Right renal pelvis (tissue), 4 donors: ENCODE measurements at regions not wholly inside any gene's neighbourhood (a gene's known extent, or its start where the extent isn't known, plus 50 kb on each side); places are given as distances from the start of the nearest gene placed in this dataset.
A peak's percentile ranks its signal among the peaks of the same experiment; 100 is the strongest.
"Not testable (repeated sequence)": the region's sequence is repeated elsewhere in the genome, so short reads cannot be mapped to it uniquely, and the experiment has no call there.

ENCODE experiments used
- DNase-seq, 4 donors: peaks; one replicate each; pipeline ENCODE4 v3.0.0-alpha.2; 2013; ENCODE audit warnings: low read depth in 4 of 4, low spot score in 3 of 4, missing footprints in 1 of 4

DNA sequence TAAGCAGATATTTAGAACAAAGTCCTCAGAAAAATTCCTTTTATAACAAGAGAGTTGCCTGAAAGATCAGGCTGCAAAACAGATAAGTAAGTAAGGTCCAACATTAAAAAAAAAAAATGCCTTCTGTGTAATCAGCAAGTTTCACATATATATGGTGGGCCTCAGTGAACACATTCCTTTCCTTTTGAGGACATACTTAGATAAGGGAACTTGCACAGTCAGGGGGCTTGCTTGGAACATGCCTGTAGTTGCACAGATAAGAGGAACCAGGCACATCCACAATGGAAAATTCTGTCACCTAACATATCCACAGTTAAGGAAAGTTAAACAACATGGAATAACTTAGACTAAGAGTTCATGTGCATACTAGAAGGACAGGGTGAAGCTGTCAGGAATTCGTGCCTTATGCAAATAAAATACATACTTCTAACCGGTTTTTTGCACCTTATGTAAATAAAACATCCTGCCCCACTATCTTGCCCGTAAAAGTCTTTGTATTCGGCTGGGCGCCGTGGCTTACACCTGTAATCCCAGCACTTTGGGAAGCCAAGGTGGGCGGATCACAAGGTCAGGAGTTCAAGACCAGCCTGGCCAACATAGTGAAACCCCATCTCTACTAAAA is 257.3 kb downstream of the ZNF33B start:
- DNase-seq, result no peak

DNA sequence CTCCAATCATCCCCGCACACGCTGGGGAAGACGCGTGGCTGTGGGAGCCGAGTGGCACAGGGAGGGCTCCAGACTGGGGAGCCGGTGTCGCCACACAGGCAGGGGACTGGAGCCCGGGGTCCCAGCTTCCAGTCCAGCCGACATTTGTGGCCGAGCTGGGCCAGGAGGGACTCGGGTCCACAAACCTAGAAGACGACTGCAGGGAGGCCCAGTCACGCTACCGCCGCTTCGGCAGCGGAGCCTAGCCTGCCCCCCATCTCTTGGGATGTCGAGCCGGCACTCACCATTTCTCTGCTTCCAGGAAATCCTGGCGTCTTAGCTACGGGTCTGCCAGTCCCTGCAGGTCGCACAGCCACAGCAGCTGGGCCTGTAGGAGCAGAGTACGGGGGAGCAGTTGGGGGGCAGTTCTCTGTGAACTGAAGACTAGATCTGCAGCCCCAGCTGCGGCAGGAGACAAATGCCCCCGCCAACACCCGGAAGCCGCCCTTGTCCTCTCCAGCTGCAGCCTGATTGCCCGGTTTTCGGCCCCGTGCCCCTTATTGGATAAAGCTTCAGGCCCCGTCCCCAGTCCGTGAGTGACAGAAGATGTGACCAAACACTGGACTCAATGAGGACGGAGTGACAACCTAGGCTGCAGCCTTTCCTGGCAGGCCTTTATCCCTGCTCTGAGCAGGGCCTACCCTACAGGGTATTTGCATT is 270.7 kb downstream of the ZNF33B start:
- DNase-seq, result peak; percentile 13 to 35 (median 26)

DNA sequence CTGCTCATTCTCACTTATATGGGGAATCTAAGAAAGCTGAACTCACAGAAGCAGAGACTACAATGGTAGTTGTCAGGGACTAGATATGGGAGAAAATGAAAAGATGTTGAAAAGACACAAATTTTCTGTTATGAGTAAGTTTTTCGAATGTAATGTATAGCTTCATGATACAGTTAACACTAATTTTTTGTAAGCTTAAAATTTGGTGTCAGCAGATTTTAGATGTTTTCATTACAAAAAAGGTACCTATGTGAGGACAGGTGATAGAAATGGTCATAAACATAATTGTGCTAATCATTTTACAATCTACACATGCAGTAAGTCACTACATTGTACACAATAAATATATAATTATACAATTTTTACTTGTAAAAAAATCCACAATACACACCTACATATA is 286.6 kb downstream of the ZNF33B start:
- DNase-seq, result no peak

GRCh38 chr10:42336593-42337337 is 301.6 kb downstream of the ZNF33B start:
- DNase-seq, result not testable (repeated sequence)

DNA sequence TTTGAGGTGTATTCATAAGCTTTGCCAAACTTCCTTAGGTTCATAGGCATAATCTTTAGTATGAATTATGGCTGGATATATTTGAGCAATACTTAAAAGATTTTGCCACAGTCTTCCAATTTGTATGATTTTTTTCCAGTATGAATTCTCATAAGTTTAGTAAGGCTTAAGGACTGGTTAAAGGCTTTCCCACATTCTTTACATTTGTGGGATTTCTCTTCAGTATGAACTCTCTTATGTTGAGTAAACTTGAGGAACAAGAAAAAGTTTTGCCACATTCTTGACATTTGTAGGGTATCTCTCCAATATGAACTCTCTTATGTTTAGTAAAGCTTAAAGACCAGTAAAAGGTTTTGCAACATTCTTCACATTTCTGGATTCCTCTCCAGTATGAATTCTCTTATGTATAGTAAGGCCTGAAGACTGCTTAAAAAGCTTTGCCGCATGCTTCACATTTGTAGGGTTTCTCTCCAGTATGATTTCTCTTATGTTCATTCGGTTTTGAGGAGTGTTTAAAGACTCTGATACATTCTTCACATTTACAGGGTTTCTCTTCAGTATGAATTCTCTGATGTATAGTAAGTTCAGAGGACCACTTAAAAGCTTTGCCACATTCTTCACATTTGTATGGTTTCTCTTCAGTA is 302.6 kb downstream of the ZNF33B start:
- DNase-seq, result not testable (repeated sequence)

- DNase-seq, result no peak
Observed at GRCh38 chr10:42304341-42304740, 334.0 kb downstream of the ZNF33B start.

DNA sequence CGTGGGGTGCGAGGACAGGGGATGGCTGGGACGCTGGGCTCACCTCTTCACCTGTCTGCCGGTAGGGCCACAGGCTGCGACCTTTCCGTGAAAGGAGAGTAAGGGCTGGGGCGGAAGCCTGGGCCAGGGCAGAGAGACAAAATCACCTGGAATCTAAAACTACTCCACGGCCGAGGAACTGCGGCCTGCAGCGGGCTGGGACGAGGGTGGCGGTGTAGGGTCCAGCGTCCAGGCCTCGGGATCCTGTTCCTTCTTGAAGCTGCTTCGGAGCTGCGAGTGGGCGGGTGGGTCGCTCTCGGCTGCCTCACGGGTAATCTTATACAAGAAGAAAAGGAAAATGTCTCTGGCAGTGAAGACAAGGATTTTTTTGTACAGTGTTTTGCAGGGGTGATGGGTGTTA is 356.5 kb downstream of the ZNF33B start:
- DNase-seq, result not testable (repeated sequence)

DNA sequence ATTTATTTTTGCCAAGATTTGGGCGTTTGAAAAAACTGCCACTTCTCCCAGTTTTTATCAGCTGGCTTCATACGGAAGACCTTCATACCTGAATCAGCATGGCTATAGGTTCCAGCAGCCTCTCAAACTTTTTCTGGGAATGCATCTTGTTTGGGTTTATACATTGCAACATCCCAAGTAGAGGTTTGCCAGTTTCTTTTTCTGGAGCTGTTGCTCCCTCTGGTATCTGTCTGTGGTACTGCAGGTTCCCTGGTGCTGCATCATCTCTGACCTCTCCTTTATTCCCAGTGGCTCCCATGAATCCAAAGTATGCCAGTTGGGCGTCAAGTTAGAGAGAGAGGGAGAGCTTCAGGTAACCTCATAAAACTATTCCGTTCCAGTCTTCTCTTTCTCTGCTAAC is 368.6 kb downstream of the ZNF33B start:
- DNase-seq, result not testable (repeated sequence)

DNA sequence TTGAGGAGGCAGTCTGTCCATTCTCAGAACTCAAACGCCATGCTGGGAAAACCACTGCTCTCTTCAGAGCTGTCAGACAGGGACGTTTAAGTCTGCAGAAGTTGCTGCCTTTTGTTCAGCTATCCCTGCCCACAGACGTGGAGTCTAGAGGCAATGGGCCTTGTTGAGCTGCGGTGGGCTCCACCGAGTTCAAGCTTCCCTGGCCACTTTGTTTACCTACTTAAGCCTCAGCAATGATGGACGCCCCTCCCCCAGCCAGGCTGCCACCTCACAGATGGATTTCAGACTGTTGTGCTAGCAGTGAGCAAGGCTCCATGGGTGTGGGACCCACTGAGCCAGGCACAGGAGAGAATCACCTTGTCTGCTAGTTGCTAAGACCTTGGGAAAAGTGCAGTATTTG is 375.1 kb downstream of the ZNF33B start:
- not testable (repeated sequence) for DNase-seq

- DNase-seq, result not testable (repeated sequence)
Observed at GRCh38 chr10:42243002-42243401, 395.4 kb downstream of the ZNF33B start.

DNA sequence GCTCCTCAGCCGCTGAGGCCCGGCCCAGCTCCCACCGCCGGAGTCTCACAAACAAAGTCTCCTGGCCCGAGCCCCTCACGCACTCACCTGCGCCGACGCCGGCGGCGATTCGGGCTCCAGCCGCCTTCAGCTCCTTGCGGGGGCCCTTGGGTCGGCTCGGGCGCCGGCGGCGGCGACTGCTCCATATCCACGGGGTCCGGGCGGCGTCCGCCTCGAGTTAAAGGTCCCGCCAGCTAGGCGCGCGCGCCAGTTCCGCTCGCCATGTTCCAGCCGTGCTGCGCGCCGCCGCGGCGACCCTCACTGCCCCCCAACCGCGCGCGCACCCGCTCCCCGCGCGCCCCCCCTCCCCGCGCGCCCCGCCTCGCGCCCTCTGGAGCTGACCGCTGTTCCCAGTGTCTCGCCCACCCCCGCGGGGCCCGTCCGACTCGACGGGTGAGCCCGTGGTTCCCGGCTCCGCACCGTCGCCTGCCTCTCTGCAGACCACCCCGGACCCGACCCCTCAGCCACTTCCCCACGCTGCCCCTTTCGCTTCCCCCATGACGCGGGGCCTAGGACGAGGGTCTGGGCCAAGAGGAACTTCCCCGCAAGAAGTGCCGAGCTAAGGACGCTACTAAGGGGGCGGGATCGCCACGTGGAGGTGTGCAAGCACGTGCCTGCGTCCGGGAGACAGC is 396.1 kb downstream of the ZNF33B start:
- DNase-seq, result no peak

GRCh38 chr10:42236401-42236800 is 402.0 kb downstream of the ZNF33B start:
- DNase-seq, result not testable (repeated sequence)

DNA sequence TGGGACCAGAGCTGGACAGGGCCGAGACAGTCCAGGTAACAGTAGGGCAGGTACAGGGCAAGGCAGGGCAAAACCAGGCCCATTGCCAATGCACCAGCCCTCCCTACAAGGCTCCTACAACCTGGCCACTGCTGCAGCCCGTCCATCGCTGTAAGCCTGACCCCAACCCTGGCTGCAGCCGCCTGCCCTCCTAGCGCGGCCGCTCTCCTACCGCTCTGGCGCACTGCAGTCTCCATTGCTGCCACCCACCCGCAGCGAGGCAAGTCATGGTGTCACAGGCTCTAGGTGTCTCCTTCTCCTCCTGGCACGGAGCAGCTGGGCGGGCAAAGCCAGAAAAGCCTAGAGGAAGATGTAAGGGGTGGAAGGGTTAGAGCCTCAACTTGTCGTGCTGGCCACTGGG is 402.6 kb downstream of the ZNF33B start:
- DNase-seq, result not testable (repeated sequence)

GRCh38 chr10:42235241-42235640 is 403.1 kb downstream of the ZNF33B start:
- DNase-seq, result not testable (repeated sequence)

DNA sequence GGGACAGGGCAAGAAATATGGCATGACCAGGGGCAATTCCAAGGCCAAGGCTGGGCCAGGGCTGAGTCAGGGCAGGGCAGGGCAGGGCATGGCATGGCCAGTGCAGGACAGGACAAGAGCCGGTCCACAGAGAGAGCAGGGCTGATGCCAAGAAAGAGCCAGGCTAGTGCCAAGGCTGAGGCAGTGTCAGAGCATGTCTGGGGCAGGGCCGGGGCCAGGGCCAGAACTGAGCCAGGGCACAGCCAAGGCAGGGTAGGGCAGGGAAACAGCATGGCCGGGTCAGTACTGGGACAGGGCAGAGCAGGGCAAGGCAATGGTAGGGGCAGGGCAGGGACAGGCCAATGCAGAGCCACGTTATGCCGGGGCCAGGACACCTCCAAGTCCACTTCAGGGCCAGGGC is 403.9 kb downstream of the ZNF33B start:
- DNase-seq, result not testable (repeated sequence)

- DNase-seq, result not testable (repeated sequence)
Observed at GRCh38 chr10:42233461-42234206, 404.7 kb downstream of the ZNF33B start.

GRCh38 chr10:42232955-42233354 is 405.4 kb downstream of the ZNF33B start:
- not testable (repeated sequence) for DNase-seq

DNA sequence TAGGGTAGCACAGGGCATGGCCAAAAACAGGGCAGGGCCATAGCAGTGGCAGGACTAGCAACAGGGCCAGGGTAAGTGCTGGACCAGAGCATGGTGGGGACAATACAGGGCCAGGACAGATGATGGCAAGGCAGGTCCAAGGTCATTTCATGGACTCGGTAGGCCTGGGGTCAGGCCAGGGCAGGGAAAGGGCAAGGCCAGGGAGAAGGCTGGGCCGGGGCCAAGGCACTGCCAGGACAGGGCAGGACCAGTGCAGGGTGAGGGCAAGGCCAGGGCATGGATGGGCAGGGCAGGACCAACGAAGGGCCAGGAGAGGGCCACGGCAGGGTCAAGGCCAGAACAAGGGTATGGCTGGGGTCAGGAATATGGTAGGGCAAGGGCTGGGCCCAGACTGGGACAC is 407.6 kb downstream of the ZNF33B start:
- not testable (repeated sequence) for DNase-seq

DNA sequence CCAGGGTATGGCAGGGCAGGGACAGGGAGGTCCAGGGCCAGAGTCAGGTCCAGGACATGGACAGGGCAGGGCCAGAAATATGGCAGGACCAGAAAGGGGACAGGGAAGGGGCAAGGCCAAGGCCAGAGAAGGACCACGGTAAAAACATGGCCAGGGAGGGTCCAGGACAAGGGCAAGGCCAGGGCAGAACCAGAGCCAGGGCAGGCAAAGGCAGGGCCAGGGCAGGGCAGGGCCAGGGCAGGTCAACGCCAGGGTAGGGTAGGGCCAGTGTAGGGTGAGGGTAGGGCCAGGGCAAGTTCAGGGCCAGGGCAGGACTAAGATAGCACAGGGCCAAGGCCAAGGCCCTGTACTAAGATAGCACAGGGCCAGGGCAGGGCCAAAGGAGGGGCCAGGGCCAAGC is 408.3 kb downstream of the ZNF33B start:
- not testable (repeated sequence) for DNase-seq

GRCh38 chr10:42227859-42228258 is 410.5 kb downstream of the ZNF33B start:
- DNase-seq, result not testable (repeated sequence)
